IMR-90 (cell line): ENCODE measurements at regions not wholly inside any gene's neighbourhood (a gene's known extent, or its start where the extent isn't known, plus 50 kb on each side); places are given as distances from the start of the nearest gene placed in this dataset.

Source experiments
- ATAC-seq: fragments of 200-7000 bp; cut with Tn5 transposase; 2 replicates; pipeline ENCODE4 v1.9.1; 2020; ENCODE audit warnings: low read depth, mild to moderate bottlenecking, moderate library complexity
- BruUV-seq: library from RNA; stranded (reverse); fragments of 400-500 nt; replicated peaks from 2 replicates; lab custom pipeline; 2021; lab: Mats Ljungman, UMichigan
- CTCF ChIA-PET: fragments of 300-600 bp; formaldehyde crosslinking; extraction: SDS; loops from one replicate; lab custom pipeline; 2021; ENCODE audit warnings: antibody characterized with exemption; lab: Yijun Ruan, JAX
- POLR2A ChIA-PET: fragments of 300-600 bp; sonication (Branson Sonifier 250); formaldehyde crosslinking; loops from one replicate; lab custom pipeline; 2022; ENCODE audit warnings: antibody characterized with exemption; ENCODE audit not compliant: unreplicated experiment; lab: Charles Lee
- DNase-seq: peaks from one replicate; pipeline ENCODE4 v3.0.0; 2013
- H2AFZ ChIP-seq: replicated peaks from 2 replicates; pipeline ENCODE3; 2013; ENCODE audit warnings: low read length, mild to moderate bottlenecking; ENCODE audit not compliant: poor library complexity
- H2AK5ac ChIP-seq: 2 replicates; pipeline ENCODE4 v1.6.1; 2013; ENCODE audit warnings: low read depth, low read length, inconsistent platforms
- H2AK9ac ChIP-seq: replicated peaks from 2 replicates; pipeline ENCODE3; 2013; ENCODE audit warnings: mild to moderate bottlenecking, low read depth, low read length, moderate library complexity; ENCODE audit not compliant: poor library complexity
- H2BK120ac ChIP-seq: 2 replicates; pipeline ENCODE4 v1.6.1; 2013; ENCODE audit warnings: low read depth, low read length, inconsistent platforms
- H2BK15ac ChIP-seq: 3 replicates; pipeline ENCODE4 v1.6.1; 2013; ENCODE audit warnings: low read depth, low read length, inconsistent platforms
- H2BK20ac ChIP-seq: 2 replicates; pipeline ENCODE4 v1.6.1; 2013; ENCODE audit warnings: low read depth, mild to moderate bottlenecking, inconsistent platforms, low read length, moderate library complexity
- H2BK5ac ChIP-seq: 2 replicates; pipeline ENCODE4 v1.6.1; 2013; ENCODE audit warnings: mild to moderate bottlenecking, low read depth, low read length, inconsistent platforms; ENCODE audit not compliant: poor library complexity, severe bottlenecking
- H3K14ac ChIP-seq: replicated peaks from 2 replicates; pipeline ENCODE4 v1.6.1; 2013; ENCODE audit warnings: low read depth, low read length, inconsistent platforms
- H3K18ac ChIP-seq: 2 replicates; pipeline ENCODE4 v1.6.1; 2013; ENCODE audit warnings: low read depth, low read length, control low read depth
- H3K23ac ChIP-seq: 2 replicates; pipeline ENCODE4 v1.6.1; 2013; ENCODE audit warnings: low read depth, low read length, inconsistent platforms
- H3K27ac ChIP-seq: 2 replicates; pipeline ENCODE4 v1.5.1; 2013; ENCODE audit warnings: mild to moderate bottlenecking, control low read depth, low read length; ENCODE audit not compliant: insufficient read depth
- H3K27me3 ChIP-seq: 2 replicates; pipeline ENCODE4 v1.6.1; 2013; ENCODE audit warnings: low read length; ENCODE audit not compliant: control insufficient read depth, insufficient read depth
- H3K36me3 ChIP-seq: 2 replicates; pipeline ENCODE4 v1.6.1; 2013; ENCODE audit warnings: low read length, mixed read lengths; ENCODE audit not compliant: control insufficient read depth, insufficient read depth
- H3K4ac ChIP-seq: 2 replicates; pipeline ENCODE4 v1.6.1; 2013; ENCODE audit warnings: low read depth, low read length, inconsistent platforms
- H3K4me1 ChIP-seq: 2 replicates; pipeline ENCODE4 v1.6.1; 2013; ENCODE audit warnings: low read length, mixed read lengths; ENCODE audit not compliant: control insufficient read depth, insufficient read depth
- H3K4me2 ChIP-seq: 2 replicates; pipeline ENCODE4 v1.6.1; 2013; ENCODE audit warnings: low read depth, mild to moderate bottlenecking, control low read depth, low read length, moderate library complexity
- H3K4me3 ChIP-seq: 2 replicates; pipeline ENCODE4 v1.5.1; 2013; ENCODE audit warnings: low read depth, mild to moderate bottlenecking, control low read depth, low read length, moderate library complexity; ENCODE audit not compliant: insufficient read depth
- H3K56ac ChIP-seq: 2 replicates; pipeline ENCODE4 v1.6.1; 2013; ENCODE audit warnings: low read length, inconsistent platforms; ENCODE audit not compliant: insufficient read depth; ENCODE audit errors: extremely low read depth
- H3K79me1 ChIP-seq, 2 experiments: 2 replicates each; pipeline ENCODE4 v1.6.1; 2013; ENCODE audit warnings: low read length in 2 of 2, inconsistent platforms in 1 of 2, low read depth in 1 of 2
- H3K9ac ChIP-seq: 2 replicates; pipeline ENCODE4 v1.6.1; 2013; ENCODE audit warnings: low read depth, low read length, control low read depth
- H3K9me1 ChIP-seq: 2 replicates; pipeline ENCODE4 v1.6.1; 2013; ENCODE audit warnings: low read length, inconsistent platforms; ENCODE audit not compliant: insufficient read depth
- H3K9me3 ChIP-seq: 2 replicates; pipeline ENCODE4 v1.6.1; 2013; ENCODE audit warnings: low read length; ENCODE audit not compliant: control insufficient read depth, insufficient read depth
- H4K20me1 ChIP-seq: 2 replicates; pipeline ENCODE4 v1.6.1; 2013; ENCODE audit warnings: low read length, inconsistent platforms; ENCODE audit not compliant: insufficient read depth
- H4K5ac ChIP-seq: 2 replicates; pipeline ENCODE4 v1.6.1; 2013; ENCODE audit warnings: mild to moderate bottlenecking, low read depth, low read length, control low read depth
- H4K8ac ChIP-seq, 2 experiments: 2 replicates each; pipeline ENCODE4 v1.6.1; 2013; ENCODE audit warnings: low read depth in 2 of 2, low read length in 2 of 2, control low read depth in 1 of 2, inconsistent platforms in 1 of 2
- H4K91ac ChIP-seq: 2 replicates; pipeline ENCODE4 v1.6.1; 2013; ENCODE audit warnings: low read depth, low read length, inconsistent platforms; ENCODE audit not compliant: insufficient read depth
- BHLHE40 ChIP-seq: fragments of 150-350 bp; IDR thresholded peaks from 2 replicates; pipeline ENCODE4 v1.6.1; 2016; ENCODE audit warnings: mild to moderate bottlenecking, low read depth, low read length
- CEBPB ChIP-seq: IDR thresholded peaks from 2 replicates; pipeline ENCODE4 v1.6.1; 2012; ENCODE audit warnings: low read depth, low read length, improper control_type of control experiment
- MAZ ChIP-seq: IDR thresholded peaks from 2 replicates; pipeline ENCODE4 v1.6.1; 2012; ENCODE audit warnings: low read depth, mild to moderate bottlenecking, low read length, improper control_type of control experiment, moderate library complexity, borderline replicate concordance
- POLR2A ChIP-seq: IDR thresholded peaks from 2 replicates; pipeline ENCODE4 v1.6.1; 2012; ENCODE audit warnings: mild to moderate bottlenecking, low read depth, low read length
- RAD21 ChIP-seq: IDR thresholded peaks from 2 replicates; pipeline ENCODE4 v1.6.1; 2012; ENCODE audit warnings: low read length, improper control_type of control experiment
- RFX5 ChIP-seq: IDR thresholded peaks from 2 replicates; pipeline ENCODE4 v1.8.0; 2012; ENCODE audit warnings: low read depth, mild to moderate bottlenecking, low read length, moderate library complexity
- SMC3 ChIP-seq: fragments of 150-350 bp; IDR thresholded peaks from 2 replicates; pipeline ENCODE4 v1.6.1; 2016; ENCODE audit warnings: low read depth, mild to moderate bottlenecking, antibody characterized with exemption, low read length, moderate library complexity
- WGBS, 2 experiments: methylation state at CpG; one replicate each; pipeline versions ENCODE4 v1.1.5 to v1.1.7; 2013; ENCODE audit warnings: missing lambda C conversion rate in 2 of 2; ENCODE audit not compliant: insufficient read length in 1 of 2; ENCODE audit errors: extremely low coverage in 2 of 2; 5-methylcytosine and 5-hydroxymethylcytosine counted together
- dilution Hi-C: fragments of 300-500 bp; cut with HindIII; formaldehyde crosslinking; loops from one replicate; pipeline ENCODE4 v1.14.3; 2018; ENCODE audit warnings: low sequenced_read_pairs; ENCODE audit not compliant: unreplicated experiment
- in situ Hi-C: fragments of 300-500 bp; cut with MboI; formaldehyde crosslinking; loops from 3 replicates; pipeline ENCODE4 v1.14.3; 2019; ENCODE audit warnings: low sequenced_read_pairs, inconsistent platforms, mixed read lengths
- intact Hi-C: fragments of 100-400 bp; cut with micrococcal nuclease; formaldehyde crosslinking; loops from 2 replicates; pipeline ENCODE4 v1.10.0; 2022

DNA sequence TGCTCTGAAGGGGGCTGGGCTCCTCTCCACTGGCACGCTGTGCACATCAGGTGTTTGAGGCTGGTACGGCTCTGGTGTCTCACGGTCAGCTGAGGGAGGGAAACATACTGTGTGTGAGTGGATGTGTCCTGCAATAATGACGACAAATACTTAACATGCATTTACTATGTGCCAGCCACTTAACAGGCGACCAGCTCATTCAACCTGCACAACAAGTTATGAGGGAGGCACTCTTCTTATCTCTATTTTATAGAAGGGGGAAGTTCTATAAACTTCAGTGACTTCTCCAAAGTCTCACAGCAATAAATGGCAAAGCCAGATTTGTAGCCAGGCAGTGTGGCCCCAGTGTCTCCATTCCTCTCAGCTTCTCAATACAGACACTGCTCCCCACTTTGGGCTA, 83.1 kb upstream of the LINGO1 start:
- no peak overlapping the region for H3K9ac ChIP-seq
- H2BK120ac ChIP-seq: no peak overlapping the region
- no peaks in the 10 kb centered on the region for H3K79me1 ChIP-seq
- H3K4ac ChIP-seq: no peak overlapping the region
- ATAC-seq (no peak), DNase-seq (no peak)
- POLR2A ChIA-PET: no interaction called here
- H3K36me3 ChIP-seq: no peaks in the 10 kb centered on the region
- H4K8ac ChIP-seq: no peak overlapping the region
- no TSS peak for BruUV-seq
- peaks cover 42% of the 10 kb centered on the region for H3K27me3 ChIP-seq
- no peak overlapping the region for H2BK20ac ChIP-seq
- TF ChIP-seq POLR2A (no peak), RAD21 (no peak), BHLHE40 (no peak), MAZ (no peak), CEBPB (no peak), RFX5 (no peak), SMC3 (no peak)
- no CpG with 5 or more reads among the region's 5 CpGs for WGBS, 2 experiments
- H4K20me1 ChIP-seq: no peaks in the 10 kb centered on the region; the same call in 1 of the 2 replicates
- H3K23ac ChIP-seq: no peak overlapping the region
- H3K9me1 ChIP-seq: no peaks in the 10 kb centered on the region
- no peaks in the 10 kb centered on the region for H3K4me1 ChIP-seq
- H3K4me3 ChIP-seq: no peak overlapping the region
- no peaks in the 10 kb centered on the region for H3K9me3 ChIP-seq
- no peak overlapping the region for H4K5ac ChIP-seq
- H3K27ac ChIP-seq: no peak overlapping the region
- no peak overlapping the region for H3K4me2 ChIP-seq
- H2AFZ ChIP-seq: no peak overlapping the region
- intact Hi-C loops: no loop called here
- dilution Hi-C loops: no loop called here
- no peak overlapping the region for H2BK15ac ChIP-seq
- no peak overlapping the region for H2BK5ac ChIP-seq
- H2AK9ac ChIP-seq: no peak overlapping the region
- H3K14ac ChIP-seq: no peak overlapping the region
- CTCF ChIA-PET: no interaction called here
- in situ Hi-C loops: no loop called here
- H4K91ac ChIP-seq: no peak overlapping the region
- no peak overlapping the region for H2AK5ac ChIP-seq
- no peak overlapping the region for H3K18ac ChIP-seq
- H3K56ac ChIP-seq: no peak overlapping the region
